ENCODE measurements at regions not wholly inside any gene's neighbourhood (a gene's known extent, or its start where the extent isn't known, plus 50 kb on each side); places are given as distances from the start of the nearest gene placed in this dataset.

DNA sequence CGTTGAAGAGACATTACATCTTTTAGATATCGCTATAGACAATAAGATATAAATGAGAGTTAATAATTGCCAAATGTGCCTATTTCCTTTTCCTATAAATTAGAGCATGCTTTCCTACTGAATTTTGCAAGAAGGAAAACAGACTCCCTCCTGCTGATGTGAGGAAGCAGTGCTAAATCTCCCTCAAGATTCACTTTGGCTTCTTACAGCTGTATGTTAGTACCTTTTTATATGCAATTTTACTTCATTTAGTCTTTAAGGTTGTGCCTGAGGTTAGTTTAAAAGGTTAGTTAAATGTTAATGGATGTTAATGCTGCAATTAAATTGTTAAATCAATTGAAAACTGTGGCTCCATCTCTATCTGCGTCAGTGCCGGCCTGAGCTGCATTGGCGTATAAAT is 728.8 kb downstream of the NR2F2 start:
- TF ChIP-seq POLR2A (IDR thresholded peaks at IDR 0.05), result no peak
- TF ChIP-seq, protein P1, sequence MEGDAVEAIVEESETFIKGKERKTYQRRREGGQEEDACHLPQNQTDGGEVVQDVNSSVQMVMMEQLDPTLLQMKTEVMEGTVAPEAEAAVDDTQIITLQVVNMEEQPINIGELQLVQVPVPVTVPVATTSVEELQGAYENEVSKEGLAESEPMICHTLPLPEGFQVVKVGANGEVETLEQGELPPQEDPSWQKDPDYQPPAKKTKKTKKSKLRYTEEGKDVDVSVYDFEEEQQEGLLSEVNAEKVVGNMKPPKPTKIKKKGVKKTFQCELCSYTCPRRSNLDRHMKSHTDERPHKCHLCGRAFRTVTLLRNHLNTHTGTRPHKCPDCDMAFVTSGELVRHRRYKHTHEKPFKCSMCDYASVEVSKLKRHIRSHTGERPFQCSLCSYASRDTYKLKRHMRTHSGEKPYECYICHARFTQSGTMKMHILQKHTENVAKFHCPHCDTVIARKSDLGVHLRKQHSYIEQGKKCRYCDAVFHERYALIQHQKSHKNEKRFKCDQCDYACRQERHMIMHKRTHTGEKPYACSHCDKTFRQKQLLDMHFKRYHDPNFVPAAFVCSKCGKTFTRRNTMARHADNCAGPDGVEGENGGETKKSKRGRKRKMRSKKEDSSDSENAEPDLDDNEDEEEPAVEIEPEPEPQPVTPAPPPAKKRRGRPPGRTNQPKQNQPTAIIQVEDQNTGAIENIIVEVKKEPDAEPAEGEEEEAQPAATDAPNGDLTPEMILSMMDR (IDR thresholded peaks at IDR 0.05), result no peak
- intact Hi-C loops (cut with DNase I; ENCODE audit: low total_unique reads), result no loop called here
- no peak for DNase-seq (ENCODE audit: low spot score in 2 of 2)
- WGBS, 2 donors, result 62% methylated on average over 5 of the region's 5 CpGs
- H3K4me3 ChIP-seq (ENCODE audit: low read depth, poor library complexity, severe bottlenecking), result no peak overlapping the region

- no peak for TF ChIP-seq POLR2A (IDR thresholded peaks at IDR 0.05)
- TF ChIP-seq, protein P1 (IDR thresholded peaks at IDR 0.05), result no peak
- intact Hi-C loops (cut with DNase I; ENCODE audit: low total_unique reads), result no loop called here
- no peak overlapping the region for H3K4me3 ChIP-seq (ENCODE audit: low read depth, poor library complexity, severe bottlenecking)
- no peak for DNase-seq (ENCODE audit: low spot score in 2 of 2)
- WGBS, 2 donors, result 44 to 50% methylated on average over 2 of the region's 2 CpGs
These were observed 730.9 kb downstream of the NR2F2 start for GRCh38 chr15:97061392-97061791.

GRCh38 chr15:97071668-97072067 is 741.2 kb downstream of the NR2F2 start:
- DNase-seq (ENCODE audit: low spot score in 2 of 2), result no peak
- intact Hi-C loops (cut with DNase I; ENCODE audit: low total_unique reads), result no loop called here
- no peak overlapping the region for H3K4me3 ChIP-seq (ENCODE audit: low read depth, poor library complexity, severe bottlenecking)
- WGBS, 2 donors, result 79 to 82% methylated on average over 4 of the region's 4 CpGs
- no peak for TF ChIP-seq POLR2A (IDR thresholded peaks at IDR 0.05)
- TF ChIP-seq, protein P1 (IDR thresholded peaks at IDR 0.05), result no peak

DNA sequence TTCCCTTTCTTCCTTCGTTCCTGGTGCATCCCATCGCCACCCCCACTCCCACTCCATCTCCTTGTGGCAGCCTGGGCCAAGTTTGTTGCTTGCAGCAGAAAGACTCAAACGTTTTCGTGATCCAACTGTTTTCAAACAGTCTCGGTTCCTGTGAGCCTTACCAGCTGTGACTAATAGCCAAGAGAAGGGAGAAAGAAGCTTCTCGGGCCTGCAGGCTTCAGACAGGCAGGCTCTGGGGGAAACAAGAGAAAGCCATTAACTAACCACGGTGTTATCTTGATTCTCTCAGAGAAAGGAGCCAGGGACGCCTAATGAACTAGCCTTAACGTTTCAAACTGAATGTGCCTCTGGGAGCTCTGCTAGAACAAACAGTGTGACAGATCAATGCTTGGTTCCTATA is 742.0 kb downstream of the NR2F2 start:
- intact Hi-C loops (cut with DNase I; ENCODE audit: low total_unique reads), result no loop called here
- TF ChIP-seq POLR2A (IDR thresholded peaks at IDR 0.05), result no peak
- TF ChIP-seq, protein P1 (IDR thresholded peaks at IDR 0.05), result no peak
- DNase-seq (ENCODE audit: low spot score in 2 of 2), result no peak
- 60 to 68% methylated on average over 9 of the region's 9 CpGs for WGBS, 2 donors
- H3K4me3 ChIP-seq (ENCODE audit: low read depth, poor library complexity, severe bottlenecking), result no peak overlapping the region

DNA sequence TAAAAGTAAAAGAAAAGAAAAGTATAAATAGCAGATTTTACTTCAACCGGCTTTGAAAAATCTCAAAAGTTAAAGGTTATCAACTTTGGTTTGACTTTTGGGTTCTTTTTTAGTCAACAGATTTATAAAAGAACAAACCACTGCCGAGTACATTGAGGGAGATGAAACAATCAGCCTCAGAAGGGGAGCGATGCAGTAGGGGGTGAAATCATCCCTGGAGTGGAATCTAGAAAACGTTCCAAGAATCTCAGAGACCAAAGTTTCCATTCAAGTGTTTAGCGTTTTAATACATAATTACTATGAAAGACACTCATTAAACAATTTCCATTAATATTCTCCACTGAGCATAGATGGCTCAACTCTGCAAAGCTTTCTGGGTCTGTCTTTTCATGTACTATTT is 745.5 kb downstream of the NR2F2 start:
- intact Hi-C loops (cut with DNase I; ENCODE audit: low total_unique reads), result no loop called here
- no peak overlapping the region for H3K4me3 ChIP-seq (ENCODE audit: low read depth, poor library complexity, severe bottlenecking)
- TF ChIP-seq, protein P1 (IDR thresholded peaks at IDR 0.05), result no peak
- no peak for TF ChIP-seq POLR2A (IDR thresholded peaks at IDR 0.05)
- DNase-seq (ENCODE audit: low spot score in 2 of 2), result no peak
- 53 to 66% methylated on average over 5 of the region's 5 CpGs for WGBS, 2 donors

DNA sequence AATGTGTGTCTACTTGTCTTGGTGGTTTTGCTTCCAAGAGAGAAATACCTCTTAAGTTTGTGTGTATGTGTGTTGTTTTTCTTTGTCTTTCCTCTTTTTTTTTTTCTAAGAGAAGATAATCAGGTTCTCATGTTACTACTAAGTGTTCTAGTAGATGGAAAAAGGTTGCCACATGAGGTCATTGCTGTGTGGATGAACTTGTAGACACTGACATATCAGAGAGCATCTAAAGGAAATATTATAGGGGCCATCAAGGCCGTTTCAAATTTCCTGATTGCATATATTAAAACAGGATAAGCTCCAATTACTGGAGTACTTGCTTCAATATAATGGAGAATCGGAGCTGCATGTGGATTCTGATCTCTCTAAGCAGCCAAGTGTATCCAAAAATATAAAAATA is 747.5 kb downstream of the NR2F2 start:
- WGBS, 2 donors, result 55 to 56% methylated on average over 2 of the region's 2 CpGs
- intact Hi-C loops (cut with DNase I; ENCODE audit: low total_unique reads), result no loop called here
- no peak overlapping the region for H3K4me3 ChIP-seq (ENCODE audit: low read depth, poor library complexity, severe bottlenecking)
- no peak for TF ChIP-seq POLR2A (IDR thresholded peaks at IDR 0.05)
- TF ChIP-seq, protein P1 (IDR thresholded peaks at IDR 0.05), result no peak
- no peak for DNase-seq (ENCODE audit: low spot score in 2 of 2)
